ENCODE measurements at regions not wholly inside any gene's neighbourhood (a gene's known extent, or its start where the extent isn't known, plus 50 kb on each side); places are given as distances from the start of the nearest gene placed in this dataset.

- peak overlapping the region; percentile 42 for H3K9ac ChIP-seq (ENCODE audit: low read length)
- no peaks in the 10 kb centered on the region for H3K79me2 ChIP-seq (ENCODE audit: insufficient read depth, low read length)
- H3K36me3 ChIP-seq (ENCODE audit: insufficient read depth, low read length) = no peaks in the 10 kb centered on the region
- TF ChIP-seq EZH2 (IDR thresholded peaks at IDR 0.05; ENCODE audit: borderline replicate concordance, low read length) = no peak
- TF ChIP-seq, protein P1, sequence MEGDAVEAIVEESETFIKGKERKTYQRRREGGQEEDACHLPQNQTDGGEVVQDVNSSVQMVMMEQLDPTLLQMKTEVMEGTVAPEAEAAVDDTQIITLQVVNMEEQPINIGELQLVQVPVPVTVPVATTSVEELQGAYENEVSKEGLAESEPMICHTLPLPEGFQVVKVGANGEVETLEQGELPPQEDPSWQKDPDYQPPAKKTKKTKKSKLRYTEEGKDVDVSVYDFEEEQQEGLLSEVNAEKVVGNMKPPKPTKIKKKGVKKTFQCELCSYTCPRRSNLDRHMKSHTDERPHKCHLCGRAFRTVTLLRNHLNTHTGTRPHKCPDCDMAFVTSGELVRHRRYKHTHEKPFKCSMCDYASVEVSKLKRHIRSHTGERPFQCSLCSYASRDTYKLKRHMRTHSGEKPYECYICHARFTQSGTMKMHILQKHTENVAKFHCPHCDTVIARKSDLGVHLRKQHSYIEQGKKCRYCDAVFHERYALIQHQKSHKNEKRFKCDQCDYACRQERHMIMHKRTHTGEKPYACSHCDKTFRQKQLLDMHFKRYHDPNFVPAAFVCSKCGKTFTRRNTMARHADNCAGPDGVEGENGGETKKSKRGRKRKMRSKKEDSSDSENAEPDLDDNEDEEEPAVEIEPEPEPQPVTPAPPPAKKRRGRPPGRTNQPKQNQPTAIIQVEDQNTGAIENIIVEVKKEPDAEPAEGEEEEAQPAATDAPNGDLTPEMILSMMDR (IDR thresholded peaks at IDR 0.05; ENCODE audit: low read length) = no peak
- H3K4me2 ChIP-seq (ENCODE audit: low read length) = peak overlapping the region; percentile 52
- peaks cover 37% of the 10 kb centered on the region for H3K4me1 ChIP-seq (ENCODE audit: insufficient read depth, low read length, severe bottlenecking)
- H3K27ac ChIP-seq (ENCODE audit: low read depth, low read length, poor library complexity, severe bottlenecking) = peak overlapping the region; percentile 72
- peaks cover 7% of the 10 kb centered on the region for H3K9me3 ChIP-seq (ENCODE audit: low read length)
- H3K9me2 ChIP-seq (ENCODE audit: low read depth, low read length) = no peaks in the 10 kb centered on the region
- no peaks in the 10 kb centered on the region for H3K27me3 ChIP-seq (ENCODE audit: insufficient read depth, low read length)
- H2AFZ ChIP-seq (ENCODE audit: low read length) = peak overlapping the region; percentile 19; the same call in 1 of the 2 replicates
- H3K4me3 ChIP-seq (ENCODE audit: low read depth, low read length, poor library complexity, severe bottlenecking) = peak overlapping the region; percentile 5
- H3F3A ChIP-seq (ENCODE audit: insufficient read depth, low read length) = no peaks in the 10 kb centered on the region
- H4K20me1 ChIP-seq (ENCODE audit: insufficient read depth, low read length) = no peaks in the 10 kb centered on the region
These were observed 381.2 kb downstream of the PTPRC start for GRCh38 chr1:199020051-199020450.

DNA sequence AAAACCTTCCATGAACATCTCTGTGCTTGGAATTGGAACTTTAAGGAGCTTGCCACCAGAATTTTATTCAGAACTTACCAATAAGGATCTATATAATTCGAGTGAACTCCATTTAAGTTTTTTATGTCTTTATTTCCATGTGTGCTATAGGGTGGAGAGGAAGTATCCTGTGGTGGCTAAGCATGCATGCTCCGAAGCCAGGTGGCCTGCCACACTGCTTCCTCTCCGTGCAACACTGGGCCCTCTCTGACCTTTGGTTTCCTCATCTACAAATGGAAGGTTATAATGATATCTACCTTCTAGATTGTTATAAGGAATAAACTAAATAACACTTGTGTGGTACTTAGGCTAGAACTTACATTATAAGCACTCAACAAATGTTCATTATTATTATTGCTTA is 382.1 kb downstream of the PTPRC start:
- Histone ChIP-seq H3K27ac (ENCODE audit: low read depth, low read length, poor library complexity, severe bottlenecking) (peak overlapping the region; percentile 72), H3K9ac (ENCODE audit: low read length) (peak overlapping the region; percentile 42), H3K4me2 (ENCODE audit: low read length) (peak overlapping the region; percentile 52), H3K27me3 (ENCODE audit: insufficient read depth, low read length) (no peaks in the 10 kb centered on the region), H3K4me1 (ENCODE audit: insufficient read depth, low read length, severe bottlenecking) (peaks cover 37% of the 10 kb centered on the region), H3K4me3 (ENCODE audit: low read depth, low read length, poor library complexity, severe bottlenecking) (peak overlapping the region; percentile 8), H3K79me2 (ENCODE audit: insufficient read depth, low read length) (no peaks in the 10 kb centered on the region), H3F3A (ENCODE audit: insufficient read depth, low read length) (no peaks in the 10 kb centered on the region; the same call in 1 of the 2 replicates), H2AFZ (ENCODE audit: low read length) (peak overlapping the region; percentile 78), H3K9me3 (ENCODE audit: low read length) (peaks cover 9% of the 10 kb centered on the region), H3K9me2 (ENCODE audit: low read depth, low read length) (no peaks in the 10 kb centered on the region), H4K20me1 (ENCODE audit: insufficient read depth, low read length) (no peaks in the 10 kb centered on the region), H3K36me3 (ENCODE audit: insufficient read depth, low read length) (no peaks in the 10 kb centered on the region)
- TF ChIP-seq, protein P1 (IDR thresholded peaks at IDR 0.05; ENCODE audit: low read length) = no peak

- peaks cover 28% of the 10 kb centered on the region for H3K4me1 ChIP-seq (ENCODE audit: insufficient read depth, low read length, severe bottlenecking)
- no peak overlapping the region for H2AFZ ChIP-seq (ENCODE audit: low read length)
- H3K4me2 ChIP-seq (ENCODE audit: low read length) = no peak overlapping the region
- H3K9ac ChIP-seq (ENCODE audit: low read length) = no peak overlapping the region
- H3K9me2 ChIP-seq (ENCODE audit: low read depth, low read length) = no peaks in the 10 kb centered on the region
- H3K27ac ChIP-seq (ENCODE audit: low read depth, low read length, poor library complexity, severe bottlenecking) = peak overlapping the region; percentile 3
- no peaks in the 10 kb centered on the region for H4K20me1 ChIP-seq (ENCODE audit: insufficient read depth, low read length)
- no peak overlapping the region for H3K4me3 ChIP-seq (ENCODE audit: low read depth, low read length, poor library complexity, severe bottlenecking)
- no peaks in the 10 kb centered on the region; the same call in 1 of the 2 replicates for H3F3A ChIP-seq (ENCODE audit: insufficient read depth, low read length)
- H3K79me2 ChIP-seq (ENCODE audit: insufficient read depth, low read length) = no peaks in the 10 kb centered on the region
- H3K9me3 ChIP-seq (ENCODE audit: low read length) = peaks cover 6% of the 10 kb centered on the region; the same call in 1 of the 2 replicates
- no peak for TF ChIP-seq EZH2 (IDR thresholded peaks at IDR 0.05; ENCODE audit: borderline replicate concordance, low read length)
- TF ChIP-seq, protein P1 (IDR thresholded peaks at IDR 0.05; ENCODE audit: low read length) = no peak
- H3K36me3 ChIP-seq (ENCODE audit: insufficient read depth, low read length) = no peaks in the 10 kb centered on the region
- H3K27me3 ChIP-seq (ENCODE audit: insufficient read depth, low read length) = no peaks in the 10 kb centered on the region
These were observed 390.6 kb downstream of the PTPRC start for GRCh38 chr1:199029401-199029800.

All from OCI-LY1 (cell line).